G401 (cell line): ENCODE measurements at regions not wholly inside any gene's neighbourhood (a gene's known extent, or its start where the extent isn't known, plus 50 kb on each side); places are given as distances from the start of the nearest gene placed in this dataset.

Source experiments
- DNase-seq: peaks from one replicate; pipeline ENCODE4 v3.0.0-alpha.2; 2015; ENCODE audit warnings: low spot score
- in situ Hi-C: cut with HindIII; loops from 2 replicates; pipeline ENCODE4 v1.10.0; 2016; ENCODE audit warnings: low sequenced_read_pairs, mixed read lengths

DNA sequence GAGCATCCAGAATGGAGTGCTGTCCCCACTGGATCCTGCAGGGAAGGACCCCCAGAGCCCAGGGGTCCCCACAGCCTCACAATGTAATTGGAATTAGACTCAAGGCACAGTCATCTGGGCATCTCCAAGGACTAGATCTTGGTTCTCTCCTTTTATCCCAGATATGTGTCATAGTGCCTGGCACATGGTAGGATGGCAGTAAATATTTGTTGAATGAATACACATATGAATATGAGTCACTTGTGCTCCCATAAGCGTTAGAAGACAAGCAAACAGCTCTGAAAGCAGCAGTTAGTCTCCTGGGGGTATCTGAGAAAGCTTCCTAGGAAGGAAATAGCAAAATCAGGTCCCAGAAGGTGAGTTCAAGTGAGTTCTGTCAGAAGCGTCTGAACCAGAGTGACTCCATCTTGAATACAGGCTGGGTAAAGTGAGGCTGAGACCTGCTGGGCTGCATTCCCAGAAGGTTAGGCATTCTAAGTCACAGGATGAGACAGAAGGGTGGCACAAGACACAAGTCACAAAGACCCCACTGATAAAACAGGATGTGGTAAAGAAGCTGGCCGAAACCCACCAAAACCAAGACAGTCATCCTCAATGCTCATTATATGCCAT lies 234.1 kb upstream of the ID2 start:
- no peak for DNase-seq
- in situ Hi-C loops: no loop called here

DNA sequence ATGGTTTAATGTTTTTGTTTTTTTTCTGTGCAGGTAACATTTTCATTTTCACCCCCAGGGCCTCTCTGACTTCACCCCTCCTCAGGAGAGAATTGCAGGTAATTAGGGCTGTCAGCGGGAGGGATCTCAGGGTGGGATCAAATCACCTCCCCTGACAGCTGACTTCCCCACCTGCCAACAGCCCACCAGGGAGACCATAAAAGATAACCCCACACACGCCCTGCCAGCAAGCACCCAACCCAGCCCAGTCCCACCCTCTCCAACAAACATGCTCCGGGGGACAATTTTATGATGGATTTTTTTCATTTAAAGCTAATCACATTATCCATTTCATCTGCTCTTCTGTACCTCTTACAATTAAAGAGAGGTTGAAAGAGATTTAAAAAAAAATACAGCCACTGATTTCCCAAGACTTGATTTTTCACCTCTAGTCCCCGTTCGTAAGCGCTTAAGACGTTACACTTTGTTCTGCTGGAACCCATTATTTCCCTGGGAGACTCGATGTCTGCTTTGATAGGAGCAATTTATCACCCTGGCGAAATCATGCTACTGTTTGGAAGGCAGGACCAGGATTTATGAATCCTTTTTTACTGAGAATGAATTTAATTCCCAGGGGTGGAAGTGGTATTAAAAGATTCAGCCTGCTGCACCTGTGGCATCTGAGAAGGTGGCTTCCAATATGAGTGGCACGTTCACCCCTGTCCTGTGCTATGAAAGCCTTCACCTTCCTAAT lies 232.9 kb upstream of the ID2 start:
- in situ Hi-C loops: no loop called here
- no peak for DNase-seq

DNA sequence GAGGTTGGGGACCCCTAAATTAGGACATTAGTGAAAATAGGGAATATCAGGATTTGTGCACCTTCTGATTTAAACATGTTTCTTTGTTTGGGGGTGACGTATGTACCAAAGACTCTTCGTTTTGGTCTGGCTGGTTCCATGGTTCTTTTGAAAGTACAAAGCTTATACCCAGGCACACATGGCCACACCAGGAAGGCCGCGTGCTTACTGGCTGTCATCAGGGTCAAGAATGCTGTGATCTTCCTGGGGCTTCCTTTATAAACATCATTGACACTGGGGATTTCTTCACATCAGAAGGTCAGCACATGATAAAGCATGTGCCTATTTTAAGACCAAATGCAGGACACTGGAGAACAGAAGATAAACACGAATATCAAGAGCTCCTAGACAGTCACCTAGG lies 230.6 kb upstream of the ID2 start:
- DNase-seq: no peak
- in situ Hi-C loops: no loop called here

DNA sequence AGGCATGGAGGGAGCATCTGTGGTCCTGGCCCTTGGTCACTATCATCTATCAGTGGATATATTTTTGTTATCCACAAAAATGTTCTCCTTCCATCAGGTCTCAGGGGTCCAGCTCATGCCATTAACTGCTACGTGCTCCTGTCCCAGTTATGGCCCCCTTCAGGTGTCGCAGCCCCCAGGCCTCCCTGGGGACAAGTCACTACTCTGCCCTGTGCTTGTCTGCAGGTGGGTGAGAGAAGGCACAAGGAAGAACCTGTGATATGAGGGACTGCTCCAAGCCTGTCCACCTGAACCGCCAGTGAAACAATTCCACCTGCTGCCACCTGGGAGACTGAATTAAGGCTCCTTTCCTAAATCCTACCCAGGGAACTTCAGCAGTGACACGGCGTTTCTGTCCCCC lies 229.6 kb upstream of the ID2 start:
- no peak for DNase-seq
- in situ Hi-C loops: no loop called here

DNA sequence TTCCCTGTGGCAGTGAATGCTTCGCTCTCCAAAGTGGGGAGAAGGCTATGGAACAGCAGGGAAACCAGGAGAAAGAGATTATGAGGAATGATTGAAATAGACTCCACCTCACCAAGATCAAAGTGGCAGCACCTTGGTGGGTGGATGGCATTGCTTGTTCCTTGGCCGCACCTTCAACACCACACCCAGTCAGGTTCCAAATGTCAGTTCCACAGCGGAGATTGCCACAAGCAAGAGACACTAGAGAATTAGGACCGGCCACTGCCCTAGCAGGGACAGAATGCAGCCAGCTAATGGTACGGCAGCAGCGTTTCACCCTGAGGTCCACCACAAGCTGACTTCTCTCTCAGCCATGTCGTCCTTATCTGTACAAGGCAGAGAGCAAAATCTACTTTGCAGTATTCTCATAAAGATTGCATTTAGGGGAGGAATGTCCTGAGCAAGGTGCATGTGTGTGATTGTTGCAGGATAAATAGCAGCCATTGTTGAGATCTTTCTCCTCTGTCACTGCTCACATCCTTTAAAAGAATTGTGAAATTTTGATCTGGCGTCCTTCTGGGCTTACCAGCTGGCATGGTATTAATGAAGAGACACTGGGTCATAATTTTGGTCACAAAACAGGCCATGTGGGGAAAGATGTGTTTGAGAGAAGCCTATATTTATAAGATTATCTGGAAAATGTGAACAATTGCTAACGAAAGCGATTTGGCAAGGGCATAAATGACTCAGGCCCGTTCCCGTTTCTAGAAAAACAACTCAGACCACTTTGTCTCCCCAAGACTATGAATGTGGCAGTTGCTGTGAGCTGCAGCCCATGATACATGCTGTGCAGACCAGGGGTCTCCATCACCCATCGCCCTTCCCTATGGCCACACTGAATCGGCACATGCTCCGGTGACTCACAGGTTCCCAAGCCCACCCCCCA lies 228.6 kb upstream of the ID2 start:
- peak; percentile 51 for DNase-seq
- in situ Hi-C loops: no loop called here

GRCh38 chr2:8453904-8454302 lies 228.0 kb upstream of the ID2 start:
- DNase-seq: peak; percentile 65
- in situ Hi-C loops: no loop called here

DNA sequence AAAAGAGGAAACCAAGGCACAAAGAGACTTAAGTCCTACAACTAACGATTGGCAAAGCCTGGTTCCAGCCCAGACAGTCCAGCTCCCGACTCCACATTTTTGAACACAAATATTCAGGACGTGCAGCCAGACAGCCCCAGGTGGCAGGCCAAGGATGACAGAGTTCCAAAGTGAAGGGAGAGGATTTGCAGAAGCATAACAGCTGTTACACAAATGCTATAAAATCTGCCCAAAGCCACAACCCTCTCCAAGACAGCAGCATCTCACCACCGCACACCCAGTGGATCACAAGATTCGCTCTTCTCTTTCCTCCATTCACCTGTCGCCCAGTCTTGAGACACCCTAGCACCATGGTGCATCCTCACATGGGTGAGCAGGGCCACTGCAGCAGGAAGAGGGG lies 227.1 kb upstream of the ID2 start:
- in situ Hi-C loops: no loop called here
- no peak for DNase-seq

DNA sequence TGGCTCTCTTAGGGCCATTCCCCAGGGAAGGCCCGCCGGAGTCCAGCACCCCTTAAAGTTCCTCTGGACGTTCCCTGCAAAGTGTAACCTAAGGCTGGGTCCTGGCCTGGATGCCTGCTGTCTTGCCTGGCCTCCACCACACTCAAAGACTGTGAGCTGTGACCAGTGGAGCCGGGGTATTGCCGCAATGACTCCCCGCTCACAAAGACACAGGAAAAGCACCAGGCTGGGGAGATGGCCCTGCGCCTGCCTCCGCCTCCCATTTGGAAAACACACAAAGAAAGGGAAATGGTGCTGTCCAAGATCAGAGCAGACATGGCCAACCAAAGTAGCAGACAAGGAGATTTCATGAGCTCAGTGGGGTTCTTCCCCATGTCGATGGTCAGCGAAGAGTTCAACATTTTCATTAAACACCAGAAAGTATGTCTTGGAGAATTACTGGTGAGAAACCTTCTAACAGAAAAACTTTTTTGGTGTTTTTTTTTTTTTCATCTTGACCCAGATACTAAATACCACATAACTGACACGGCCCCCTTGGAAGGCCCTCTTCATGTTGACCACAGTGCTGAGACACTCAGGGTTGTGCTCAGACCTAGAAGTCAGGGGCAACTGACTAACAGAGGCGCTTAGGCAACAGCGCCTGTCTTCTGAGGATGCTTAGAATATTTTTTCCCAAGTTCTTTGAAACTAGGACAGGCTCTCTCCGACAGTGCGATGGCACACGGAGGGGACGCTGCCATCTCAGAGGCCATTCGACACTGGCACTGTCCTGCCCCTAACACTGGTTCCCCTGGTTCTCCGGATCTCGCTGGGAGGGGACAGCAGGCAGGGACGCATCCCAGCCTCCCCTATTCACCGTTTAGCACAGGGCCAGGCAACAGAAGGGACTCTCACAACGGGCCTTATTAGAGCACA lies 226.4 kb upstream of the ID2 start:
- in situ Hi-C loops: no loop called here
- DNase-seq: peak; percentile 14

DNA sequence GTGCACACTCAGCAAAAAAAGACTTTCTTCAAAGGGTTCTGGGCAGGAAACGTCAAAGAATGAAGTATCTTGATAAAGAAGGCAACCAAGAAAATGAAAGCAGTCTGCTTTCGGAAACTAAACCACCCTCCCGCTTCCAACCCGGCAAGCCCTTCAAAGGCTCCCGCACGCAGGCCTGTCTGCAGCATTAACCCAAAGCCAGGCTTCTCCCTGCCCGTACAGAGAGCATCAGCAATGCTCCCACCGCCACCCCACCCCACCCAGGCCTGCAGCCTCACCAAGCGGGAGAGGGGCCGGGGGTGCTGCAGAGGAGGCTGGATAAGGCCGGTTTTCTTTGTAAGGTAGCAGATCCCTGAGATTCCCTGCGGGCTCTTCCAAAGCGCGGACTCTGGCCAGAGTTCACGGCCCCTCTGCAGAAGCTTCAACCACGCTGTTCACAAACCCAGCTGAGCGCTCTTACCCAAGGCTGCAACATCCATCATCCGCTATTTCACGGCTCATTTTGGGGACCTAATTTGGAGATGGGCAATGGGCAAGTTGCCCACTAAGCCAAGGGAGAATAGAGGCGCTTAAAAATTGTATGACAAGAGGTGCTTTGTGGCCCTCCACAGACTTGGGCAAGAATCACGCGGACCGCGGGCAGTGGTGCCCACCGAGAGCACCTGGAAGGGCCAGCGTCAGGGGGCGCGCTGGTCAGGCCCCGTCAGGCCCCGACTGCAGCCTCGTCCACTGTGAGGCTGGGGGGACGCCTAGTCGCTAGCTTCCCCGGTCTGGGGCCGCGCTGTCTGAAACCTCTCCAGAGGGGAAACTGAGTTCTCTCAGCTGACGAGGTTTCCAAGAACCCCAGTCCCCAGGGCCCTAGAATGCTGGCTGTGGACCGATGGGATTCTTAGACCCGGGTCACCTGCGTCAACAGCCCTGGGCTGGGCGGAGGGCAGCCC lies 225.4 kb upstream of the ID2 start:
- in situ Hi-C loops: no loop called here
- DNase-seq: no peak

DNA sequence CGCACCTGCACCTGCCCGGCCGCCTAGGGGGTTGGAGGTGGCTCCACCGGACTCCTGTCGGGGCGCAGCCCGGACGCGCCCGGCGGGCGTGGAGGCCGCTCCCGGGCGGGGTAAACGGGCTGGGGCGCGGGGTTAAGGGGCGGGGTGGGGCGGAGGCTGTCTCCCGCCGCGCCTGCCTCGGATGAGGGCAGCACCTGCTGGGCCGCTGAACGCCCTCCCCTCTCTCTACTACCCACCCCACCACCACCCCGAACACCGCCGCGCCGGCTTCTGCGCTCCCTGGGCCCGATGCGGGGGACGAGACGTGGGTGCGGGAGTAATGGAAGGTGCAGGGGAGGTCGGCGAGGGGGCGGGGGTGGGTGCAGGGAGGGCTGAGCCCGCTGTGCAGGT lies 224.8 kb upstream of the ID2 start:
- in situ Hi-C loops: no loop called here
- DNase-seq: no peak

DNA sequence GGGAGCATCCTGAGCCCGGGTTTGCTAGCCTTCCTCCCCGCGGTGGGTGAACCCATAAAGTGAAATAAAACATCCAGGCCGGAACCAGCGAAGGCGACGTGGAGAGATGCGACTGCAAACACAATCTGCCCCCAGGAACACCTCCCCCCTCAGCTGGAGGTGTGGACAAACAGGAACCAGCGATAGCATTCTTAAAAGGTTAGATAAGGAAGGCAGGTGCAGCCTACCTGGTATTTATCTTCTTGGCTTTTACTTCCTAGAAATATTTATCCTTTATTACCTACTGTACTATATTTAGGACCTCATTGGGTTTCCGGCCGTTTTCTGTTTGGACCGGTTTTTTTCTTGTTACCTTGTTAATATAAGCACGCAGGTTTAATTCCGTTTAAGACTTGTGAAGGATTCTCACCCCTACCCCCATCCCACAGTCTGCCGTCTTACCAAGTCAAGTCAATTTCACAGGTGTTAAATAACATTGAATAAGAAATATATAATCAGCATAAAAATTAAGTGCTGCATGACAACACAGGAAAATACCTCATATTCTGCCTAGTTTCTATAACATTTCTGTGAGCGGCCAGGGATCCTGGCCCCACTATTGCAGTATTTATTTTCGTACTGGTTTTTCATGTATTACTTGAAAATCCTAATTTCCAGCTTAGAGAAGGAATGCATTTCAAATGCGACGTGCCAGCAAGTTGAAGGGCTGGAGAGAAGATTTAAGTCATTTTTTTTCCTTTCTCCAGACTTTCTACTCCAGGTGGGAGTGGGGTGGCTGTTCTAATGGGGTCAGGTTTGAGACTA lies 224.0 kb upstream of the ID2 start:
- in situ Hi-C loops: no loop called here
- no peak for DNase-seq

- in situ Hi-C loops: no loop called here
- no peak for DNase-seq
Observed at GRCh38 chr2:8458503-8459459, 223.1 kb upstream of the ID2 start.

GRCh38 chr2:8459474-8459873 lies 222.4 kb upstream of the ID2 start:
- no peak for DNase-seq
- in situ Hi-C loops: no loop called here

DNA sequence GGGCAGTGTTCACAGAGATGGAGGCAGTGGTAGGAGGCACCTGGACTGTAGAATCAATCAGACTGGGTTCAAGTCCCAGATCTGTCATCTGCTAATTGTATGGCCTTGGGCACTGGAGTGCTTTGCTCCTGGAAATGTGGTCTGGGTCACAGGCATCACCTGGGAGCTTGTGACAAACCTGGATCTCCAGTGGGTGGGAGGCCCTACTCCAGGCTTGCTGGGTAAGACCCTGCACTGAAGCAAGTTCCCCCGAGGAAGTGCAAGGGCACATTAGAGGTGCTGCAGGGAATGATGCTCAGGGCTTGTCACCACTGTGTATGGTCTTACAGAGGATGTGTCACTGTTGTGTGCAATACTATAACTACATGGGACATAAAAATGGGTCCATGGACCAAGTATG lies 220.5 kb upstream of the ID2 start:
- no peak for DNase-seq
- in situ Hi-C loops: no loop called here

DNA sequence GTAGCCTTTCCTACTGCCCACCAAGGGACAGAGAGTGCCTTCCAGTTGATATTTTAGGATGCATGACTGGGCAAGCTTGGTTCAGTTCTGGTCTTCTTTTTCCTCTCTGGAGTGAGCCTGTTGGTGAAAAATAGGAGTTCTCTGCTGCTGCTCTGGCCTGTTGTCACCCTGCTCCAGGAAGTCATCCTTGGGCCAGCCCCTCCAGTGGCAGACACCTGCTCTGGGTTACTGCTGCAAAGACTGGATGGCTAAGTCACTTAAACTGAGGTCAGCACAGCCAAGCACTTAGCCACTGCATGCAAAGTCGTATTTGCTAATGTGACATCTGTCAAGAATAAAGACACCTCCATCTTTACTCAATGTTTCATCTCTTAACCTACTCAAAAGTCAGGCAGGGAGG lies 219.6 kb upstream of the ID2 start:
- in situ Hi-C loops: no loop called here
- no peak for DNase-seq

GRCh38 chr2:8462899-8463648 lies 218.8 kb upstream of the ID2 start:
- no peak for DNase-seq
- in situ Hi-C loops: no loop called here
